Chondrocyte (in vitro differentiated cells): ENCODE measurements at regions not wholly inside any gene's neighbourhood (a gene's known extent, or its start where the extent isn't known, plus 50 kb on each side); places are given as distances from the start of the nearest gene placed in this dataset.

Source experiments
- DNase-seq: peaks from one replicate; pipeline ENCODE4 v3.0.0; 2021; ENCODE audit warnings: mixed read lengths, low spot score
- H3K27ac Mint-ChIP-seq: one replicate; pipeline ENCODE4 v1.8.0; 2021; ENCODE audit warnings: mild to moderate bottlenecking, moderate library complexity, mixed read lengths; ENCODE audit not compliant: unreplicated experiment
- H3K27me3 Mint-ChIP-seq: 2 replicates; pipeline ENCODE4 v1.8.0; 2021; ENCODE audit warnings: low read depth, mixed read lengths
- H3K36me3 Mint-ChIP-seq: 2 replicates; pipeline ENCODE4 v1.8.0; 2021; ENCODE audit warnings: low read depth, mixed read lengths
- H3K4me1 Mint-ChIP-seq: 2 replicates; pipeline ENCODE4 v1.8.0; 2021; ENCODE audit warnings: low read depth, mild to moderate bottlenecking, mixed read lengths
- H3K4me3 Mint-ChIP-seq: one replicate; pipeline ENCODE4 v1.8.0; 2021; ENCODE audit warnings: mild to moderate bottlenecking, moderate library complexity, mixed read lengths; ENCODE audit not compliant: unreplicated experiment
- H3K9me3 Mint-ChIP-seq: 2 replicates; pipeline ENCODE4 v1.8.0; 2021; ENCODE audit warnings: low read depth, mixed read lengths
- CTCF ChIP-seq: fragments of 200-600 bp; sonication (generic); IDR thresholded peaks from 2 replicates; pipeline ENCODE4 v1.5.0; 2021; ENCODE audit warnings: antibody characterized with exemption, mild to moderate bottlenecking, moderate library complexity

- no peak overlapping the region for H3K27ac Mint-ChIP-seq
- H3K4me1 Mint-ChIP-seq: peaks cover 3% of the 10 kb centered on the region
- no peaks in the 10 kb centered on the region for H3K36me3 Mint-ChIP-seq
- DNase-seq: no peak
- H3K4me3 Mint-ChIP-seq: no peak overlapping the region
- no peak for TF ChIP-seq CTCF
- H3K27me3 Mint-ChIP-seq: no peaks in the 10 kb centered on the region
- peaks cover 2% of the 10 kb centered on the region for H3K9me3 Mint-ChIP-seq
Observed at GRCh38 chr2:14424478-14425390, 207.8 kb upstream of the LRATD1 start.

- no peak for DNase-seq
- no peak overlapping the region for H3K4me3 Mint-ChIP-seq
- H3K27me3 Mint-ChIP-seq: no peaks in the 10 kb centered on the region
- H3K27ac Mint-ChIP-seq: no peak overlapping the region
- peaks cover 2% of the 10 kb centered on the region for H3K9me3 Mint-ChIP-seq
- no peaks in the 10 kb centered on the region for H3K36me3 Mint-ChIP-seq
- no peak for TF ChIP-seq CTCF
- peaks cover 2% of the 10 kb centered on the region for H3K4me1 Mint-ChIP-seq
Observed at GRCh38 chr2:14425869-14426268, 206.6 kb upstream of the LRATD1 start.

GRCh38 chr2:14428056-14428455 lies 204.5 kb upstream of the LRATD1 start:
- no peak overlapping the region for H3K27ac Mint-ChIP-seq
- DNase-seq: no peak
- no peaks in the 10 kb centered on the region for H3K27me3 Mint-ChIP-seq
- H3K4me3 Mint-ChIP-seq: no peak overlapping the region
- no peaks in the 10 kb centered on the region for H3K9me3 Mint-ChIP-seq
- H3K36me3 Mint-ChIP-seq: no peaks in the 10 kb centered on the region
- H3K4me1 Mint-ChIP-seq: no peaks in the 10 kb centered on the region
- TF ChIP-seq CTCF: peak; percentile 45

GRCh38 chr2:14433946-14434495 lies 198.5 kb upstream of the LRATD1 start:
- no peak overlapping the region for H3K4me3 Mint-ChIP-seq

More at GRCh38 chr2:14433946-14434495, 198.5 kb upstream of the LRATD1 start:
- DNase-seq: no peak
- Mint-ChIP-seq H3K4me1 (no peaks in the 10 kb centered on the region), H3K27ac (no peak overlapping the region), H3K36me3 (no peaks in the 10 kb centered on the region), H3K9me3 (peaks cover 9% of the 10 kb centered on the region), H3K27me3 (no peaks in the 10 kb centered on the region)
- no peak for TF ChIP-seq CTCF
